Limb (tissue), 2 donors: ENCODE measurements at regions not wholly inside any gene's neighbourhood (a gene's known extent, or its start where the extent isn't known, plus 50 kb on each side); places are given as distances from the start of the nearest gene placed in this dataset.
"Not testable (repeated sequence)": the region's sequence is repeated elsewhere in the genome, so short reads cannot be mapped to it uniquely, and the experiment has no call there.

Source experiments
- DNase-seq, 2 donors: peaks; one replicate each; pipeline ENCODE4 v3.0.0-alpha.2; 2016; ENCODE audit errors: extremely low spot score in 2 of 2

- no peak for DNase-seq
Measured at GRCh38 chr13:39803156-39803555, 147.7 kb downstream of the COG6 start.

DNA sequence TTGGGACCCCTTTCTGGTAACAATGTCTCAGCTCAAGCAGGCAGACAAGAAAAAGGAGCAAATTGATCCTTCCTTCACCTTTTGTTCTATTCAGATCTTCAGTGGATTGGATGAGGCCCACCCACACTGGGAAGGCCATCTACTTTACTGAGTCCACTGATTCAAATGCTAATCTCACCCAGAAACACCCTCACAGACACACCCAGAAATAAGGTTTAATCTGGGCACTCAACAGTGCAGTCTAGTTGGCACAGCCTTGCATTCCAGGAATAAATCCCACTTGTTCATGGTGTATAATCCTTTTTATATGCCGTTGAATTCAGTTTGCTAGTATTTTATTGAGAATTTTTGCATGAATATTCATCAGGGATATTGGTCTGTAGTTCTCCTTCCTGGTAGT is 148.4 kb downstream of the COG6 start:
- no peak for DNase-seq

- no peak for DNase-seq
Measured at GRCh38 chr13:39804332-39805210, 149.1 kb downstream of the COG6 start.

GRCh38 chr13:39809466-39809865 is 154.0 kb downstream of the COG6 start:
- no peak for DNase-seq

- DNase-seq: no peak
Measured at GRCh38 chr13:39810091-39810877, 154.8 kb downstream of the COG6 start.

DNA sequence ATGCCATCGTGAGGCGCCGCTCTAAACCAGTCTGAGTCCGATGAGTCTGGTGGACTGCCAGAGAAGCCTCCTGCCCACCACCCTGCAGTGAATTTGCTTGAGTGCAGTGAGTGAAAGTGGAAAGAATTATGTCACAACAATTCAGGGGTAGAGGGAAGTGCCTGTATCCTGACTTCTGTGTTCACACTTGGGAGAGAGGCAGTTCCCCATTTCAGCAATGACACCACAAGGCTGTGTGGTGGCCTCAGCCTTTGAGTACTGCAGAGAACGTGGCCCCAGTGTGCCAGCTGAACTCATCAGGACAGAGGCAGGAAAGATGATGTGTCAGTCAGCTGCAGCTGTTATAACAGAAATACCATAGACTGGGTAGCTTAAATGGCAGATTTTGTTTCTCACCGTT is 155.6 kb downstream of the COG6 start:
- no peak for DNase-seq

DNA sequence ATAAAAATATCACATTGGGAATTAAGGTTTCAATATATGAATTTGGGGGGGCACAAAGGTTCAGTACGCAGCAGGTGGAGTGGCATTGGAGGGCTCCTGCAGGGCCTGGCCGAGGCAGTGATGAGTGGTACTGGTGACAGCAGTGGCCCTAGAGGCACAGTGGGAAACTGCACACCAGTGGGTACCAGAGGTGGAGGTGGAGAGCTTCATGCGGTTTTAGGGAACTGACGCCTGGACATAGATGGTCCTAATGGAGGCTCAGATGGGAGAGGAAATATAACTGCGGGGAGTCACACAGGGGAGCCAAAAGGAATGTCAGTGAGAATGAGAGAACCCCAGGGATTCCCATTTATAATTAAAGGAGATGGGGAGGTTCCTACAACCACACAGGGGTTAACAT is 156.2 kb downstream of the COG6 start:
- no peak for DNase-seq

DNA sequence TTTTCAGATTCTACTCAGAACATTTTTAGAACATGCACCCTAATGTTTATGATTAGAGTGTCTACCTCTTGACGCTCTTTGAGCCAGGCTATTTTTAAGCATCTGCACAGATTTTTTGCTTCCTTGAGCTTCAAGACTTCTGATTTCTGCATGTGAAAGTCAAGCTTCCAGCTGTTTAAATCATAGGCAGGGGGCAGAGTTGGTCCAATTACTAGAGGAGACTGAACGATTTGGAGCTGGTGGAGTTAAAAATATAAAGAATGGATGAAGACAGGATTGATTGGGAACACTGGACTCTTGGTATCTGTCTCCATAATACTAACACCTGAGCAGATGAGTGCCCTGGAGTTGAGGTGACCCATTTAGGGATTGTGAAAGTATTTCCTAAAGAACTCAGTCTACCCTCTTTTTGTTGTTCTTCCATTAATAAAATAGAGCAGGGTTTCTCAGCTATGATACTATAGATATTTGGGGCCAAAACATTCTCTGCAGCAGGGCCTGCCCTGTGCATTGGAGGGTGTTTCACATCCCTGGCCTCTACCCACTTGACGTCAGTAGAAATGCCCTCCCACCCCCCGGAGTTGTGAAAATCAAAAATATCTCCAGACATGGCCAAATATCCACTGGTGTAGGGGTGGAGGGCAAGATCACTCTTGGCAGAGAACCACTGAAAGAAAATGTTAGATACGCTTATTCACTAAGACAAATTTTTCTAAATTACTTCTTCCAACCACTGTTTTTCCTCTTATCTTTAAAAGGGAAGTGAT is 160.1 kb downstream of the COG6 start:
- DNase-seq: no peak

DNA sequence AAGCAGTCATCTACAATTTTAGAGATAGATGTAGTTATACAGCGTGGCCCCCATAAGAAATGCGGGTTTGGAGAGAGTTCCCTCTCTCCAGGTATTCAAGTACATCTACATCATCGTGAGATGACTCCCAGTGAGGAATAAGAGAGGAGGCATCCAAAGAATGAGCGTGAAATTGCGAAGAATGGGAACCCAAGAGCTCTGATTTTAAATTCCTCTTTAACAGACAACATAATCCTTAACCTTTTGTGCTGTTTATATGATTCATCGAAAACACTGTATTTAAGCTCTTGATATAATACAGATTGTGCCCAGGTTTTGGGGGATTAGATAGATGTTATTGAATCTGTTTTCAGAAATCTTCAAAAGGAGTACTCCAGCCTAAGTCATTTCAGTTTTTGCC is 161.5 kb downstream of the COG6 start:
- no peak for DNase-seq

GRCh38 chr13:39818953-39819352 is 163.5 kb downstream of the COG6 start:
- DNase-seq: no peak

DNA sequence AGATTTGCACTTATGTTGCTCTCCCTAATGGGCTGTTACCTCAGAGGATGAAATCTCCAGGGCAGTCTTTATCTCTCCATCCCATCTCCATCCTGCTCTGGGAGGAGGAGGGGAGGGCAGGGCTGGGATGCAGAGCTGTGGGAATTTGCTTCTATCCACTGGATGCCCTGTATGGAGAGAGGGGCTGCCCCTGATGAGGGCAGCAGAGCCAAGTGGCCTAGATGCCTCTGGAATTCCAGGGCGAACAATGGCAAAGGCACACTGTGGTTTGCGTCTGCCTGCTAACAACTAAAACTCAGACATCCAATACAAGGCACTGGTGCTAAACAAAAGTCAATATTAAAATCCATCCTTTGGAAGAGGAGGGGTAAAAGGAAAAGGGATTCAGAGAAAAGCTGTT is 165.1 kb downstream of the COG6 start:
- DNase-seq: no peak

DNA sequence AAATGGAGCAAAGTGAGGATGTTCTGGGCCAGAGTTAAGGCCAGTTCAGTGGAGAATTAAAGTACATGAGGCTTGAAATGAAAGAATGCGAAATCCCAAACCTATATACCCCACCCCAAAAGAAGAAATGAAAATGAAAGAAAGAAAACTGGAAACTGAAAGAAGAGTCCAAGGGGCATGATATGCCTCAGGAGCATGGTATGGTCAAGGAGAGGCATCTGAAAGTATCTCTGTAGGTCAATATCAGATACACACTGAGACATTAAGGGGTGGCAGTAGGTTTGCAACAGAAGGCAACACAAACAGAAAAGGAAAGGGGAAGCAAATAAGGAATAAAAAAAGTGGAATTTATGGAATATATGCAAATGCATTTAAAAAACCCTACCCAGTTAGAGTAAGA is 166.5 kb downstream of the COG6 start:
- no peak for DNase-seq

DNA sequence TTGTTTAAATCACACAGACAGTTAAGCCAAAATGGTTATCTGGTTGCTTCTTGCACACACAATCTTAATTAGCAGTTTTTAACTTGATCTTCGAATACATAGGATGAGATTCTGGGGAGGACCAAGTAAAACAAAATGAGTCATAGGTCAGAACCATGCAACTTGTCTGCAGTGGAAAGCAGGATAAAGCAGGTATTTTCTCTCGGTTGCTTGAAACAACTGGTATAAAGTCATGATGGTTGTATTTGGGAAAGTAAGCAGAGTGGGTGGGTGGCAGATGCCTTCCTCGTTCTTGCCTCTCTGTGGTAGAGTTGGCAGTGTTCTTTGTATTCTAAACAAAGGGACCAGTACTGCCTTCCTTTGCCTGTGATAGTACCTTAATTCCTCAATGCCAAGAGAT is 167.0 kb downstream of the COG6 start:
- no peak for DNase-seq

- no peak for DNase-seq
Measured at GRCh38 chr13:39823063-39823713, 167.7 kb downstream of the COG6 start.

- DNase-seq: no peak
Measured at GRCh38 chr13:39825886-39826285, 170.4 kb downstream of the COG6 start.

GRCh38 chr13:39835253-39835652 is 179.8 kb downstream of the COG6 start:
- DNase-seq: no peak

DNA sequence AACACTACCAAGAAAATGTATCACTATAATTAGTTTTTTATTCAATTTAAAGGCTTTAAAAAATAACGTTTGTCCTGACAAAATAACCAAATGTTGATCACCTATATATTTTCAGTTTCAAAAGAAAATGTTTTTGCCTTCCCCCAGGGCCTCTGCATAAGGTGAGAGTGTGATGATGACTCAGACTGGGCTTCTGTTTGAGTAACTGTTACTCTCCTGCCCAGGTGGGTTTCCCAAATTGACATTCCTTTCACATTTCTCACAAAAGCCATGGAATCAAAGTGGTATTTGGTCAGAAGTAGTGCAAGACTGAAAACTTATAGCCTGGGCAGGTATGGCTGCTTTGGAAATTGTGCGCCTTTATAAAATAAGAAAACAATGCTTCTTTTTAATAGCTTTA is 180.6 kb downstream of the COG6 start:
- no peak for DNase-seq

GRCh38 chr13:39837866-39838265 is 182.4 kb downstream of the COG6 start:
- not testable (repeated sequence) for DNase-seq

DNA sequence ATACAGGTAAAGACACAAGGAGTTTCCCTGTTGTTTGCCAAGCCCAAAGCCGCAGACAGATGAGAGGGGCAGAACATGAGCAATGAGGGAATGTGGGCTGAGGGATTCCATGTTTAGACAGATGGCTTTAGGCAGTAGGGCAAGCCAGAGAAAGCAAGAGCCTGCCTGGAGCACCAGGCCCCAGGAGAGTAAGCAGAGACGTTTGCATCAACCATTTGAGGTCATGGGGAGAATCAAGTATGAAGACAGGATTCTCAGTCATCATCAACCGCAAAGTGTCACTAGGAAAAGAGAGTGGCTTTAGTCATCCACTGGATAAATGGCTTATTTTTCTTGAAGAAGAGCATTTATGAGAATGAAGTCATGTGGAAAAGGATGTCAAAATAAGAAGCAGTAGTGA is 184.7 kb downstream of the COG6 start:
- no peak for DNase-seq

DNA sequence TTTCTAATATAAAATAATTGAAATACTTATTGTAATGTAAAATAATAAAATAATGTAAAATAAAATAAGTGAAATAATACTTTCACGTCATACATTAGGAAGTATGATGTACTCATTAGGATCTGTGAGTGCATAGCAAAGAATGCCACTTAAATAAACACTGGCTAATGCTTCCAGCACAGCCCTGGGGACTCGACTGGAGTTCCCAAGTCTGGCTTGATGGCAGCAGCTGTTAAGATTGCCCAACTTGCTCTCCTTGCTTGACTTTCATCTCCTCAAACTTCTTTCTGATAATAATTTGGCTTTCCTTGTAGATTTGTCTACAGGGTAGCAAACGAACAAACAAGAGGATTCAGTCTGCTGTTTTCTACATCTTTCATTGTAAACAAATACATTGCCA is 191.9 kb downstream of the COG6 start:
- DNase-seq: no peak

GRCh38 chr13:39855236-39855635 is 199.8 kb downstream of the COG6 start:
- DNase-seq: no peak

GRCh38 chr13:39856714-39857113 is 201.3 kb downstream of the COG6 start:
- no peak for DNase-seq
